ENCODE measurements at regions not wholly inside any gene's neighbourhood (a gene's known extent, or its start where the extent isn't known, plus 50 kb on each side); places are given as distances from the start of the nearest gene placed in this dataset.
"Not testable (repeated sequence)": the region's sequence is repeated elsewhere in the genome, so short reads cannot be mapped to it uniquely, and the experiment has no call there.

- TF ChIP-seq CTCF (conservative IDR thresholded peaks at IDR 0.05; ENCODE audit: low read length) = no peak
- no peak overlapping the region for H3K4me3 ChIP-seq (ENCODE audit: low read length)
- DNase-seq (ENCODE audit: low read depth) = no peak
Measured at GRCh38 chr7:80040335-80040734, 94.3 kb upstream of the GNAI1 start.

GRCh38 chr7:80039251-80039884 lies 95.3 kb upstream of the GNAI1 start:
- DNase-seq (ENCODE audit: low read depth) = peak; percentile 25
- no peak for TF ChIP-seq CTCF (conservative IDR thresholded peaks at IDR 0.05; ENCODE audit: low read length)
- H3K4me3 ChIP-seq (ENCODE audit: low read length) = no peak overlapping the region

- no peak for DNase-seq (ENCODE audit: low read depth)
- TF ChIP-seq CTCF (conservative IDR thresholded peaks at IDR 0.05; ENCODE audit: low read length) = no peak
- H3K4me3 ChIP-seq (ENCODE audit: low read length) = no peak overlapping the region
Measured at GRCh38 chr7:80037689-80038088, 96.9 kb upstream of the GNAI1 start.

GRCh38 chr7:80036107-80036506 lies 98.5 kb upstream of the GNAI1 start:
- no peak for TF ChIP-seq CTCF (conservative IDR thresholded peaks at IDR 0.05; ENCODE audit: low read length)

GRCh38 chr7:80028717-80029116 lies 105.9 kb upstream of the GNAI1 start:
- no peak for DNase-seq (ENCODE audit: low read depth)
- no peak overlapping the region for H3K4me3 ChIP-seq (ENCODE audit: low read length)
- TF ChIP-seq CTCF (conservative IDR thresholded peaks at IDR 0.05; ENCODE audit: low read length) = no peak

More at GRCh38 chr7:80036107-80036506, 98.5 kb upstream of the GNAI1 start:
- no peak for DNase-seq (ENCODE audit: low read depth)
- no peak overlapping the region for H3K4me3 ChIP-seq (ENCODE audit: low read length)

GRCh38 chr7:80027611-80028173 lies 106.9 kb upstream of the GNAI1 start:
- no peak for DNase-seq (ENCODE audit: low read depth)
- H3K4me3 ChIP-seq (ENCODE audit: low read length) = no peak overlapping the region
- no peak for TF ChIP-seq CTCF (conservative IDR thresholded peaks at IDR 0.05; ENCODE audit: low read length)

GRCh38 chr7:80026766-80027165 lies 107.9 kb upstream of the GNAI1 start:
- no peak overlapping the region for H3K4me3 ChIP-seq (ENCODE audit: low read length)
- no peak for TF ChIP-seq CTCF (conservative IDR thresholded peaks at IDR 0.05; ENCODE audit: low read length)
- DNase-seq (ENCODE audit: low read depth) = no peak

GRCh38 chr7:80020277-80020676 lies 114.4 kb upstream of the GNAI1 start:
- not testable (repeated sequence) for H3K4me3 ChIP-seq (ENCODE audit: low read length); DNase-seq (ENCODE audit: low read depth)

- not testable (repeated sequence) for H3K4me3 ChIP-seq (ENCODE audit: low read length); DNase-seq (ENCODE audit: low read depth)
Measured at GRCh38 chr7:80019809-80020207, 114.8 kb upstream of the GNAI1 start.
